Suppressor macrophage (primary cell): ENCODE measurements at regions not wholly inside any gene's neighbourhood (a gene's known extent, or its start where the extent isn't known, plus 50 kb on each side); places are given as distances from the start of the nearest gene placed in this dataset.

Source experiments
- DNase-seq, 4 experiments: peaks; one replicate each; pipeline ENCODE4 v3.0.0-alpha.2; 2020 to 2022

- DNase-seq: no peak
Observed at GRCh38 chr4:32106767-32107166, 1386.6 kb downstream of the PCDH7 start.

DNA sequence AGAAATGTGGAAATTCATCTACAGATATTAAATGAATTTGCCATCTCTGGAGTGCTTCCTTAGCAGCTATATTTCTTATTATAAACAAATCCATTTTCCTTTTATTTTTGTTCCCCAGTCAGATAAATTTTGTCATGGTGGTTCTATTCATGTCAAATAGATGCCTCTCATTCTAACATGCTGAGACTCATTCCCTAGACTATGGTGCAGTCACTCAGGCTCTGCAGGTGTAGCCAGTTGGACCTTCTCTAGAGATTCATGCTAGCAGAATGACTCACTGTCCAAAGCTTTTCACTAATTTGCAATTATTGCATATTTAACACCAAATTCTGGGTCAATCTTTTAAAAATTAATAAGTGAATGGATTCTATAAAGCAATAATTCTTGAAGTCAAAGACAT lies 1392.7 kb downstream of the PCDH7 start:
- no peak for DNase-seq

GRCh38 chr4:32117693-32118092 lies 1397.5 kb downstream of the PCDH7 start:
- no peak for DNase-seq

DNA sequence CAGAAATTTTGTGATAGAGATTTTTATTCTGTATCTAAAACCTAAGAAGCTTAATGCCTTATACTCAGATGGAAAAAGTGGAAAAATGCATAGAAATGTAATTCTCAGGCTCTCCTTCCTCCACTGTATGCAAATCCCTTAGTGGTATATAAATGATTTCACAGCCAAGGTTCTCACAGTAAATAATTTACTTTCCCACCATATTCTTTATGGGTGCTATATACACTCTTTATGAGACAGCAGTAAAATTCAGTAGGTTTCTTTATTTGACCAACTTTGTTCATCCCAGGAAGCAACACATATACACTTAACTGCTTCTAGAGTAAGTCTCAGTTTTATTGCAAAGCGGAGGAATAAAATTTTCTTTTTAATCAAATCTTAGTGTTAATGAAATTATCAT lies 1399.7 kb downstream of the PCDH7 start:
- DNase-seq: no peak

DNA sequence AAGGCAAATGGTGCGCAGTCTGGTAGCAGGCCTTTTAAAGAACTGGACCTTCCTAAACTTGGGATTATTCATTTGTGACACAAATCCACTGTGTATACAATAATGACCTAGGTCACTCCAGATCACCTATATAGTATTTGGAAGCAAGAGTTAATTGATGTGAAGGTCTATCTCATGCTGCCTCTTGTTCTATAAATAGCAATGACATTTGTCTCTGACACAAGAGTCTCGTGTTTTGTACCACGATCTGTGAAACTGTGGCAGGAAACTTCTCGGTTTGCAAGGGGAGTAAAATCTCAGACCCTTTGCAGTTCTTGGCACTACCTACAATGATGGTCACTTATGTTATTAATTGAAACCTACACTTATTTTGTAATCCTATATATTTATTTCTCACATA lies 1408.4 kb downstream of the PCDH7 start:
- no peak for DNase-seq

GRCh38 chr4:32129967-32130366 lies 1409.8 kb downstream of the PCDH7 start:
- DNase-seq: no peak

DNA sequence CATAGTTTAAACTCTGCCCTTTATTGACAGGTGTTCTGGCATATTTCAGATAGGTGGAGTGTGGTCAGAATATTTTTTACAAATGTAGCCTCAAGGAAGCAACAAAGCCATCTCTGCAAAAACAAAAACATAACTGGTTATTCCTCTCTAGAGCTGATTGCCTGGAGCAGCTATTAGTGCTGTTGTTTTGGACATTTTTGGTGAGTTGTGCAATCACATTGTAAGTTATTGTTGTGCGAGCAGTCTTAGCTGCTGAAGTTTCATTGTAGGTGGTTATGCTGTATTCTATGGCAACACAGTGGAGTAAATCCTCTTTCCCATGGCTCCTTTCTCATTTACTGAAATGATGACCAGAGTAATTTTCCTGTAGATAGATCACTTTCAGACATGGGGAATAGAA lies 1413.0 kb downstream of the PCDH7 start:
- DNase-seq: no peak

DNA sequence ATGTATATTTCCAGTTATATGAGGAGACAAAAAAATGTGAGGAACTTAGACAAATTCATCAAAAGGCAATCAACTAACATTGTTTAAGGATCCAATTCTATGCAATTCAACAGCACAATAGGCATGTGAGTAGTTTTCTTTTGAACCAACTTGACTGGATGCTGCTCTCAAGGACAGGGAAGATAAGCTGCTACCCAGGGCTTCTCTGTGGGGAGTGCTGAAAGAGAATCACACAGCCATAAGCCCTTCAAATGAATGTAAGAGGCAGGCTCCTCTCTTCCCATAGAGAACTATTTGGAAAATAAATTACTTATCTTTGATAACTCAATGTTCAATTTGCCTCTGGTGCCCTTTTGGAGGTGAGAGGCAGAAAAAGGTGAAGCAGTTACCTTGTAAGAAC lies 1413.6 kb downstream of the PCDH7 start:
- DNase-seq: no peak

GRCh38 chr4:32135642-32136041 lies 1415.5 kb downstream of the PCDH7 start:
- DNase-seq: no peak

- no peak for DNase-seq
Observed at GRCh38 chr4:32136081-32136787, 1416.1 kb downstream of the PCDH7 start.

DNA sequence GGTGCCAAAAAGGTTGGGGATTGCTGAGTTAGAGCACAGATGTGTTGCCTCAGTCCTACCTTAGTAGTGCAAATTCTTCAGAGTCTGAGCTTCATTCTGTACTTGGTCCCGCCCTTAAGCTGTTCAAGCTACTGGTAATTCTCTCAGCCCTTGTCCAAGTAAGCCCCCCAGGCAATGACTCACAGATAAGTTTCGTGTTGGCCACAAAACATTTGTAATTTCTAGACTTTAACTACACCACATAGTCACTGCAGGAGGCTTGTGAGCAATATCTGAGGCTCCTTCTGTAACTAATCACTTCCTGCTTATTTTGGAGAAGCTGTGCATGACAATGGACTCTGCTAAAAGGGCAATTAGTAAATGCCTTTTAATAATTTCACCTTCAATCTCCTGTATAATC lies 1420.5 kb downstream of the PCDH7 start:
- DNase-seq: no peak

DNA sequence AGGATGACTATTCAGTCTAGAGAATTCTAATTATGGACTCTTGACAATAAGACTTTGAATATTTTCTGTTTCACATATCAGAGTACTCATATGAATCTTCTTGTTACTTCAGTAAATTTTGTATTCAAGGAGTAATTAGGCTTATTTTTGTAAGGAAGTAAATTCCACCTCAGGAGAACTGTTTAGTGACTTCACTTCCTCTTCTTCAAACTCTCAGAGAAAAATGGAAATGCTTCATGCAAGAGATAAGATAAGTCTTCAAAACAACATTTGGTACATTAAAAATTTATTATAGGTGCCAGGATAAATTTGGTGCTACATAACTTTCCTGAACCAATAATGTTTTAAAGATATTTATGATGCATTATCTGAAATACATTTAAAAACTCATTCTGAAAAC lies 1421.9 kb downstream of the PCDH7 start:
- DNase-seq: no peak

DNA sequence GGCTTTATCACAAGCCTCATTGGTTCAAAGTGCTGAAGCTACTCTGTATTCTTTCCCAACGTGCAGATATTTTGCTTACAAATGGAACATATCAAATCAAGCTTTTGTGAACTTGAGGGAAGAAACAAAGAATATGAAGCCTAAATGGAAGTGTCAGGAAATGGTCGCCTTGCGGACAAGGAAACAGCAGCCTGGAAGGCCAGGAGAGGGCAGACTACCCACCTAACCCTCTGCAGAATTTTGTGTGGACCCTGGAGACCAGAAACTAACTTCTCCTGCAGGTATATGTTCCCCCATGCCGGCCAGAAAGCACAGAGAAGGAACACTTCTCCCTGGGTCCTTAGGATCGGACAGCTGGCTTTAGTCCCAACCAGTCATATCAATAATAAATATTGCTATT lies 1425.8 kb downstream of the PCDH7 start:
- no peak for DNase-seq

- DNase-seq: no peak
Observed at GRCh38 chr4:32147446-32148085, 1427.4 kb downstream of the PCDH7 start.

DNA sequence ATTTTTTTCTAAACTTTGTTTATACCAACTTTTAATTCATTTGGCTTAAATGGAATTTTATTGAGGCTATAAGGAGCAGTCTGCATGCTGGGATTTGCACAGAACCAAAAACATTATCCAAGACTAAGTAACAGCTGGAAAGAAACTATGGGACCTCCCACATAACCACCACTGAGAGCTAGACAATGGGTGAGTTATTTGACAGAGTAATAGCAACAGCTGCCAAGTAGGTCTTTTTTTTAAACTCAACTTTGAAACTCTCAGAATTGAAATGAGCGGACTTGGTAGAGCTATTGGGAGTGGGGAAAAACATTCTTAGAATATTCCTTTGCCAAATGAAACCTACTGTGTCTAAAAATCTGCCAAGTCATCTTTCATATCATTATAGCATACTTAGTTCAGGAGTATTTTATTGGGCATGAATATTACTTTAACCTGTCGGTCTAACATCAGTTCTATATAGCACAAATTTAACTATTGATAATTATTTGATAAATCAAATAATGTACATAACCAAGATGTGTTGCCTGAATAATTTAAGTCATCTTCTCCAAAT lies 1428.0 kb downstream of the PCDH7 start:
- DNase-seq: no peak

- DNase-seq: no peak
Observed at GRCh38 chr4:32158961-32159360, 1438.8 kb downstream of the PCDH7 start.

GRCh38 chr4:32161392-32161791 lies 1441.2 kb downstream of the PCDH7 start:
- peak in 2 of 4 experiments; percentile 5 to 19 for DNase-seq

- DNase-seq: peak in 2 of 4 experiments; percentile 37 to 39
Observed at GRCh38 chr4:32163125-32163524, 1443.0 kb downstream of the PCDH7 start.

DNA sequence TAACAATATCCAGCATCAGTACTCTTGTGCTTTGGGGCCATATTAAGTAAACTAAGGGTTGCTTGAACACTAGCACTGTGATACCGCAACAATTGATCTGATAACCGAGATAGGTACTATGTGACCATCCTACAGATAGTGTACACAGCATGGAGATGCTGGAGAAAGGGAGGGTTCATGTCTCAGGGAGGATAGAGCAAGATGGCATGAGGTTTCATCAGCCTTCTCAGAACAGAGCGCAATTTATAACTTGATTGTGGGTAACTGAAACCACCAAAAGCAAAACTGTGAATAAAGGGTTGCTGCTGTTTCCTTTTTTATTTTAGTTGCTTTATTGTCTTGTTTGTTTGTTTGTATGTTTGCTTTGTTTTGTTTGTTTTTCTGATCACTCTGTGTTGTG lies 1449.7 kb downstream of the PCDH7 start:
- DNase-seq: no peak

DNA sequence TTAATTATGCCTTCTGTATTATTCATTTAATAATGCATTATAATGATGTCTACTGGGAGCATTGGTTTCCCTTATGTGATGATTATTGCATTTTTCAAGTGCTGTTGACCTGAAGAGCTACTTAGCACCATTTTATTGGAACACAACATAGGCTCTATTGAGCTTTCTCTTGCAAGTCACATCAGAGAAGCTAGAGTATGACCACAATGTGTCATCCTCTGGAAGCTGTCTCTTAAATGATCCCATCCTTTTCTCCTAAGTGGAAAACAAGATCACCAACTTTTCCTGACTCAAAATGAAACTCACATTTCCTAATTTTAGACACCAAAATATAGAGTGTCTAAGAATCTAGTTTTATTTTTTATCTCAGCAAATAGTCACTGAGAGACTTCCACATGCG lies 1451.9 kb downstream of the PCDH7 start:
- no peak for DNase-seq

- DNase-seq: no peak
Observed at GRCh38 chr4:32172761-32173160, 1452.6 kb downstream of the PCDH7 start.

DNA sequence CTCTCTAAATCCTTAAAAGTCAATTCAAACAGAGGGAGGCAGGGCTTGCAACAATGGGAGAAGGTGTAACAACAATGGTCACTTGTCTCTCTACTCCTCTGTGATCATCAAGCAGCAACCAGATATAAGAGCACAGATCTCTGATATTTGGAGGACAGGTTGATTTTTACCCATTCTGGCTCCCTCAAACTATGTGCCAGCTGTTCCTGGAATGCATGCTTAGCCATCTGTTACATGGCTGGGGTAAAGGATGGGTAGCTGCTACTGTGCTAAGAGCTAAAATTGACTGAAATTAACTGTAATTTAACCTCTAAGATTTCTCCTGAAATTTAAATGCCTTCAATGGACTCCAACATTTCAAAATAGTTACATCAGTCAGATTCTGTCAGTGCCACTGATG lies 1459.9 kb downstream of the PCDH7 start:
- no peak for DNase-seq

DNA sequence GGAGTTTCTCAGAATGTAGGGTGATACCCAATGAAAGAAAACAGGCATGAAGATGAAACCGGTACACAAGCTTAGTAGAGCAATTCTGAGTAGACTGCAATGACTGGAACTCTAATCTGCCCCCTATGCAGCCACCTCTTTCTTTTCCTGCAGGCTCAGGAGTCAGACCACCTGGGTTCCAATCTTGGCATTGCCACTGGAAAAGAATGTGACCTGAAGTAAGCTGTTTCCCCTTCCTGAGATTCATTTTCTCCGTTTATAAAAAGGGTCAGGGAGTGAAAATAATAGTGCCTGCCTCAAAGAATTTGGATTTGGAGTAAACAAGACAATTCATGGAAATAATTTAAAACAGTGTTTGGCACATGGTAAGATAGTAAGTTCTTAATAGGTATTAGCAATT lies 1464.0 kb downstream of the PCDH7 start:
- DNase-seq: no peak

DNA sequence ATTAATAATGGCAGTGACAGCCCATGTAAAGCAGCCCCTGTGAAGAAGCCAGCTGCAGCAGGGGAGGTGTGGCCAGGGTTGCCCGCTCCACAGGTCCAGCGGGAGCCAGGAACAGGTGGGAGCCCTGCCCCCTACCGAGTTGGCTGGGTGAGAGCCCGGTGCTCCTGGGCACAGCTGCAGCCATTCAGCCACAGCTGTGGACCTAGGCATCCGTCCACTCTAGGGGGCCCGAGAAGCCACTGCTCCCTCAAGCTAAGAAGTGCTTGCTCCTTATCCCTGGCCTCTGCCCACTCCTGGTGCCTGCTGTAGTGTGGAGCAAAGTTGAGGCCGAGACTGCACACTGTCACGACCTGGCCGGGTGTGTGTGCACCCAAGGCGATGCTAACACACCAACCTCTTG lies 1469.0 kb downstream of the PCDH7 start:
- no peak for DNase-seq
